A549 (cell line): ENCODE measurements at regions not wholly inside any gene's neighbourhood (a gene's known extent, or its start where the extent isn't known, plus 50 kb on each side); places are given as distances from the start of the nearest gene placed in this dataset.

Source experiments
- ATAC-seq, 2 experiments: fragments of 200-7000 bp in 1 of 2; fragments of >200 bp in 1 of 2; cut with Nextera tagmentation in 1 of 2; cut with Tn5 transposase in 1 of 2; 3 replicates each; pipeline versions ENCODE4 v1.8.0 to v1.9.1; 2018 to 2020; ENCODE audit warnings: mild to moderate bottlenecking in 1 of 2, moderate library complexity in 1 of 2
- CTCF ChIA-PET: fragments of 300-600 bp; sonication (Branson Sonifier 250); formaldehyde crosslinking; extraction: SDS; loops from one replicate; lab custom pipeline; 2021; ENCODE audit warnings: antibody characterized with exemption, inconsistent platforms; lab: Yijun Ruan, JAX
- POLR2A ChIA-PET: fragments of 350-600 bp; formaldehyde crosslinking; extraction: SDS; loops from one replicate; lab custom pipeline; 2021; ENCODE audit warnings: antibody characterized with exemption, inconsistent platforms; lab: Yijun Ruan, JAX
- DNase-seq, 2 experiments: peaks; one replicate each; pipeline versions ENCODE4 v3.0.0 to v3.0.0-alpha.2; 2011 to 2016; ENCODE audit warnings: low read depth in 1 of 2, low spot score in 1 of 2
- FAIRE-seq: peaks from 2 replicates; lab custom pipeline; 2011; peaks lifted over from hg19 to GRCh38; lab: Jason Lieb, UNC
- H3K27ac ChIP-seq, 2 experiments: fragments of >200 bp; sonication (Bioruptor Twin); formaldehyde crosslinking; 3 replicates each; pipeline ENCODE4 v1.5.1; 2016 to 2017
- H3K4me1 ChIP-seq: fragments of >200 bp; sonication (Bioruptor Twin); formaldehyde crosslinking; 3 replicates; pipeline ENCODE4 v1.6.1; 2016
- H3K4me2 ChIP-seq: fragments of >200 bp; sonication (Bioruptor Twin); formaldehyde crosslinking; 3 replicates; pipeline ENCODE4 v1.6.1; 2016
- H3K4me3 ChIP-seq: fragments of >200 bp; sonication (Bioruptor Twin); formaldehyde crosslinking; 3 replicates; pipeline ENCODE4 v1.5.1; 2016
- H3K9me3 ChIP-seq: fragments of >200 bp; sonication (Bioruptor Twin); formaldehyde crosslinking; 3 replicates; pipeline ENCODE4 v1.6.1; 2016
- EHF ChIP-seq: fragments of 250-450 bp; sonication (Bioruptor Pico); IDR thresholded peaks from 2 replicates; pipeline ENCODE4 v1.5.0; 2020; ENCODE audit warnings: mild to moderate bottlenecking
- EP300 ChIP-seq, 2 experiments: fragments of >200 bp; sonication (Bioruptor Twin); formaldehyde crosslinking; IDR thresholded peaks; 2 replicates in 1 of 2; 3 replicates in 1 of 2; pipeline ENCODE4 v1.6.1; 2016 to 2017
- FOSL2 ChIP-seq, 2 experiments: fragments of 450-650 bp in 1 of 2; fragments of >200 bp in 1 of 2; sonication (Bioruptor Twin) in 1 of 2; formaldehyde crosslinking; IDR thresholded peaks; 2 replicates each; pipeline versions ENCODE4 v1.5.0 to v1.6.1; 2016 to 2020; ENCODE audit warnings: mild to moderate bottlenecking in 1 of 2, moderate library complexity in 1 of 2
- FOXS1 ChIP-seq: fragments of 250-450 bp; sonication (Bioruptor Pico); IDR thresholded peaks from 2 replicates; pipeline ENCODE4 v1.5.0; 2020; ENCODE audit warnings: mild to moderate bottlenecking, moderate library complexity
- HEYL ChIP-seq: fragments of 250-450 bp; sonication (Bioruptor Pico); IDR thresholded peaks from 2 replicates; pipeline ENCODE4 v1.8.0; 2021; ENCODE audit warnings: mild to moderate bottlenecking, moderate library complexity
- HMGXB4 ChIP-seq: fragments of 250-450 bp; sonication (Bioruptor Pico); IDR thresholded peaks from 2 replicates; pipeline ENCODE4 v1.5.0; 2021; ENCODE audit warnings: mild to moderate bottlenecking, moderate library complexity, borderline replicate concordance
- HOXA7 ChIP-seq: fragments of 250-450 bp; sonication (Bioruptor Pico); IDR thresholded peaks from 2 replicates; pipeline ENCODE4 v1.5.0; 2020; ENCODE audit warnings: mild to moderate bottlenecking, moderate library complexity
- HOXB13 ChIP-seq: fragments of 250-450 bp; sonication (Bioruptor Pico); IDR thresholded peaks from 2 replicates; pipeline ENCODE4 v1.5.0; 2020; ENCODE audit warnings: low read depth, mild to moderate bottlenecking, moderate library complexity
- KDM1A ChIP-seq: fragments of 200-600 bp; sonication (generic); IDR thresholded peaks from 2 replicates; pipeline ENCODE4 v1.6.1; 2016; ENCODE audit warnings: low read depth, mild to moderate bottlenecking
- KDM5A ChIP-seq: fragments of 200-600 bp; sonication (generic); IDR thresholded peaks from 2 replicates; pipeline ENCODE4 v1.6.1; 2016; ENCODE audit warnings: antibody characterized with exemption, mild to moderate bottlenecking
- MYC ChIP-seq: IDR thresholded peaks from 2 replicates; pipeline ENCODE4 v1.6.1; 2012; ENCODE audit warnings: mild to moderate bottlenecking, inconsistent platforms, low read length, improper control_type of control experiment, borderline replicate concordance
- POLR2A ChIP-seq: IDR thresholded peaks from 2 replicates; pipeline ENCODE4 v1.6.1; 2012; ENCODE audit warnings: mild to moderate bottlenecking, low read length
- RCOR1 ChIP-seq: fragments of 150-350 bp; IDR thresholded peaks from 2 replicates; pipeline ENCODE4 v1.6.1; 2014; ENCODE audit warnings: antibody characterized with exemption, low read length, low read depth
- REST ChIP-seq: fragments of 200-600 bp; sonication (generic); IDR thresholded peaks from 2 replicates; pipeline ENCODE4 v1.6.1; 2016; ENCODE audit warnings: antibody characterized with exemption, mild to moderate bottlenecking, moderate library complexity
- TFCP2L1 ChIP-seq: fragments of 250-450 bp; sonication (Bioruptor Pico); IDR thresholded peaks from 2 replicates; pipeline ENCODE4 v1.5.0; 2021; ENCODE audit warnings: mild to moderate bottlenecking
- ZC3H11A ChIP-seq: fragments of 450-650 bp; IDR thresholded peaks from 2 replicates; pipeline ENCODE4 v1.6.1; 2014; ENCODE audit warnings: antibody characterized with exemption, mild to moderate bottlenecking
- WGBS: methylation state at CpG from one replicate; pipeline ENCODE4 v1.1.6; 2017; ENCODE audit errors: missing lambda C conversion rate; 5-methylcytosine and 5-hydroxymethylcytosine counted together
- TF ChIP-seq, protein P1 (sequence below): fragments of 450-650 bp; IDR thresholded peaks from 2 replicates; pipeline ENCODE4 v1.6.1; 2014; ENCODE audit warnings: antibody characterized with exemption
- TF ChIP-seq, protein P2 (sequence below): IDR thresholded peaks from 2 replicates; pipeline ENCODE4 v1.6.1; 2012; ENCODE audit warnings: low read depth, borderline replicate concordance

DNA sequence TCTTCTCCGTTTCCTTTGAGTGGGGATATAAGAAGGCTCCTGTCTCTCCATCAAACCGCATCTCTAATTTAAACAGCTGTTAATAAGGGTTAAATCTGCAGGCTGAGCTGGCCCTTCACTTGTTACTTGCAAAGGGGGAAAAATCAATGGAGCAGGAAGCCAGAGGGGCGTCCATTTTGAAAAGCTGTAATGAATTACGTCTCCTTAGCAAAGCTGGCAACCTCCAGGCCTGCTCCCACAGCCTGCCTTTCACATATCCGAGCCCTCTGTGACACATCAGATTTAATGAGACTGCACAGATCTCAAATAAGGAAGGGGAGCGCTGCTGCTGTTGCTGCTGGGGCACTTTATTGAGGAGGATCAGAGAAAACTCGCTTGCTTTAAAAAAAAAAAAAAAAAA lies 320.8 kb downstream of the BLID start:
- TF ChIP-seq HOXA7 (CRISPR knock-in tag) (no peak), RCOR1 (no peak), EP300 (IDR thresholded peaks at IDR 0.05) (no peak), REST (no peak), EHF (CRISPR knock-in tag) (no peak), KDM1A (no peak), HEYL (CRISPR knock-in tag) (no peak), ZC3H11A (no peak), HOXB13 (CRISPR knock-in tag) (no peak), FOXS1 (CRISPR knock-in tag) (no peak)
- TF ChIP-seq, protein P1, sequence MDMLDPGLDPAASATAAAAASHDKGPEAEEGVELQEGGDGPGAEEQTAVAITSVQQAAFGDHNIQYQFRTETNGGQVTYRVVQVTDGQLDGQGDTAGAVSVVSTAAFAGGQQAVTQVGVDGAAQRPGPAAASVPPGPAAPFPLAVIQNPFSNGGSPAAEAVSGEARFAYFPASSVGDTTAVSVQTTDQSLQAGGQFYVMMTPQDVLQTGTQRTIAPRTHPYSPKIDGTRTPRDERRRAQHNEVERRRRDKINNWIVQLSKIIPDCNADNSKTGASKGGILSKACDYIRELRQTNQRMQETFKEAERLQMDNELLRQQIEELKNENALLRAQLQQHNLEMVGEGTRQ = no peak
- no peak overlapping the region for H3K4me2 ChIP-seq
- ATAC-seq (no peak), FAIRE-seq (no peak), DNase-seq (no peak)
- no peaks in the 10 kb centered on the region for H3K9me3 ChIP-seq
- H3K27ac ChIP-seq = no peak overlapping the region
- POLR2A ChIA-PET = no interaction called here
- WGBS = 35% methylated on average over 7 of the region's 7 CpGs
- CTCF ChIA-PET = no interaction called here
- H3K4me1 ChIP-seq = no peaks in the 10 kb centered on the region
- H3K4me3 ChIP-seq = no peak overlapping the region

DNA sequence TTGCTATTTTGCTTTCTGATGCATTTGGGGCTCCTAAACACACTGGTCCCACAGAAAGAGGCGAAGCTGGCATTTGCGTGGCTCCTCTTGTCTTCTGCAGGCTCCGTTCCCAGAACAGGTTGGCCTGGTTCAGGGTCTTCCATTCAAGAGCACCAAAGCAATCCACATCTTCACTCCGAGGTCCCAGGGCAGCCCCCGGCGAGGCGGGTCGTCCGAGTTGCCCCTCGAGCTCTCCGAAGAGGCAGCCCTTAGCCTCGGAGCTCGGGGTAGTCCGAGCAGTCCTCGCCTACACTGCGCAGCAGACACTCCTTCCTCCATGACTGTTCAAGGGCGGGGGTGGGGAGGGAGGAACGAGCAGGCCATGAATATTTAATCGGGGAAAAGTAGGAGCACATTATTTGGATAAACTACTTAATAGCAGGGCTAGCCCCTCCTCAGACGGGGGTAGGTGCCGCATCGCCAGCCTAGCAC lies 321.3 kb downstream of the BLID start:
- Histone ChIP-seq H3K4me1 (no peaks in the 10 kb centered on the region), H3K27ac (no peak overlapping the region), H3K4me3 (no peak overlapping the region), H3K4me2 (no peak overlapping the region), H3K9me3 (no peaks in the 10 kb centered on the region)
- 40% methylated on average over 15 of the region's 22 CpGs for WGBS
- TF ChIP-seq KDM5A (no peak), TFCP2L1 (CRISPR knock-in tag) (no peak), FOSL2 (IDR thresholded peaks at IDR 0.05) (no peak), FOSL2 (CRISPR knock-in tag; IDR thresholded peaks at IDR 0.05) (no peak), HMGXB4 (CRISPR knock-in tag) (no peak), KDM1A (no peak), ZC3H11A (no peak), MYC (no peak), POLR2A (no peak)
- TF ChIP-seq, protein P2, sequence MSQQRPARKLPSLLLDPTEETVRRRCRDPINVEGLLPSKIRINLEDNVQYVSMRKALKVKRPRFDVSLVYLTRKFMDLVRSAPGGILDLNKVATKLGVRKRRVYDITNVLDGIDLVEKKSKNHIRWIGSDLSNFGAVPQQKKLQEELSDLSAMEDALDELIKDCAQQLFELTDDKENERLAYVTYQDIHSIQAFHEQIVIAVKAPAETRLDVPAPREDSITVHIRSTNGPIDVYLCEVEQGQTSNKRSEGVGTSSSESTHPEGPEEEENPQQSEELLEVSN = no peak
- POLR2A ChIA-PET = no interaction called here
- ATAC-seq (no peak), FAIRE-seq (no peak), DNase-seq (no peak)
- CTCF ChIA-PET = no interaction called here
